ENCODE measurements at regions not wholly inside any gene's neighbourhood (a gene's known extent, or its start where the extent isn't known, plus 50 kb on each side); places are given as distances from the start of the nearest gene placed in this dataset.

GRCh38 chr9:80197661-80198060 is 625.9 kb downstream of the TLE4 start:
- no peak for TF ChIP-seq POLR2AphosphoS5 (IDR thresholded peaks at IDR 0.05; ENCODE audit: low read depth, low read length)
- no peak for TF ChIP-seq FOXP2 (optimal IDR thresholded peaks at IDR 0.05; ENCODE audit: borderline replicate concordance, extremely low read depth, extremely low read length, insufficient read depth)
- no peak for TF ChIP-seq REST (IDR thresholded peaks at IDR 0.05; ENCODE audit: insufficient read depth in 1 of 2, low read depth in 2 of 2, low read length in 2 of 2)
- no peak for TF ChIP-seq TAF1 (IDR thresholded peaks at IDR 0.05; ENCODE audit: borderline replicate concordance, insufficient read depth, low read length)
- TF ChIP-seq SIN3A (IDR thresholded peaks at IDR 0.05; ENCODE audit: borderline replicate concordance, insufficient read depth, low read length): no peak

GRCh38 chr9:80191108-80191507 is 619.3 kb downstream of the TLE4 start:
- no peak for TF ChIP-seq TAF1 (IDR thresholded peaks at IDR 0.05; ENCODE audit: borderline replicate concordance, insufficient read depth, low read length)

GRCh38 chr9:80188579-80188978 is 616.8 kb downstream of the TLE4 start:
- TF ChIP-seq FOXP2 (optimal IDR thresholded peaks at IDR 0.05; ENCODE audit: borderline replicate concordance, extremely low read depth, extremely low read length, insufficient read depth): no peak
- TF ChIP-seq REST (IDR thresholded peaks at IDR 0.05; ENCODE audit: insufficient read depth in 1 of 2, low read depth in 2 of 2, low read length in 2 of 2): no peak
- TF ChIP-seq SIN3A (IDR thresholded peaks at IDR 0.05; ENCODE audit: borderline replicate concordance, insufficient read depth, low read length): no peak
- no peak for TF ChIP-seq POLR2AphosphoS5 (IDR thresholded peaks at IDR 0.05; ENCODE audit: low read depth, low read length)
- TF ChIP-seq TAF1 (IDR thresholded peaks at IDR 0.05; ENCODE audit: borderline replicate concordance, insufficient read depth, low read length): no peak

- TF ChIP-seq FOXP2 (optimal IDR thresholded peaks at IDR 0.05; ENCODE audit: borderline replicate concordance, extremely low read depth, extremely low read length, insufficient read depth) (no peak), POLR2AphosphoS5 (IDR thresholded peaks at IDR 0.05; ENCODE audit: low read depth, low read length) (no peak), SIN3A (IDR thresholded peaks at IDR 0.05; ENCODE audit: borderline replicate concordance, insufficient read depth, low read length) (no peak)
Measured at GRCh38 chr9:80185112-80185738, 613.5 kb downstream of the TLE4 start.

GRCh38 chr9:80177949-80178480 is 606.2 kb downstream of the TLE4 start:
- TF ChIP-seq TAF1 (IDR thresholded peaks at IDR 0.05; ENCODE audit: borderline replicate concordance, insufficient read depth, low read length): no peak
- TF ChIP-seq SIN3A (IDR thresholded peaks at IDR 0.05; ENCODE audit: borderline replicate concordance, insufficient read depth, low read length): no peak
- TF ChIP-seq FOXP2 (optimal IDR thresholded peaks at IDR 0.05; ENCODE audit: borderline replicate concordance, extremely low read depth, extremely low read length, insufficient read depth): no peak
- TF ChIP-seq POLR2AphosphoS5 (IDR thresholded peaks at IDR 0.05; ENCODE audit: low read depth, low read length): no peak
- TF ChIP-seq REST (IDR thresholded peaks at IDR 0.05; ENCODE audit: insufficient read depth in 1 of 2, low read depth in 2 of 2, low read length in 2 of 2): no peak

- TF ChIP-seq TAF1 (IDR thresholded peaks at IDR 0.05; ENCODE audit: borderline replicate concordance, insufficient read depth, low read length) (no peak), SIN3A (IDR thresholded peaks at IDR 0.05; ENCODE audit: borderline replicate concordance, insufficient read depth, low read length) (no peak), REST (IDR thresholded peaks at IDR 0.05; ENCODE audit: insufficient read depth in 1 of 2, low read depth in 2 of 2, low read length in 2 of 2) (no peak)
Measured at GRCh38 chr9:80175286-80176150, 603.8 kb downstream of the TLE4 start.
